GM12878 (cell line): ENCODE measurements at regions not wholly inside any gene's neighbourhood (a gene's known extent, or its start where the extent isn't known, plus 50 kb on each side); places are given as distances from the start of the nearest gene placed in this dataset.

ENCODE experiments used
- ATAC-seq: fragments of 200-7000 bp; cut with Tn5 transposase; 3 replicates; pipeline ENCODE4 v1.9.1; 2020; ENCODE audit warnings: mild to moderate bottlenecking, moderate library complexity
- BruUV-seq: library from RNA; stranded (reverse); fragments of 400-500 nt; replicated peaks from 2 replicates; lab custom pipeline; 2021; lab: Mats Ljungman, UMichigan
- CTCF ChIA-PET: fragments of 300-600 bp; sonication (Branson Sonifier 250); formaldehyde crosslinking; extraction: SDS; loops from one replicate; lab custom pipeline; 2021; ENCODE audit warnings: inconsistent platforms; lab: Yijun Ruan, JAX
- POLR2A ChIA-PET: fragments of 350-600 bp; formaldehyde crosslinking; extraction: SDS; loops from one replicate; lab custom pipeline; 2021; ENCODE audit warnings: inconsistent platforms; lab: Charles Lee
- RAD21 ChIA-PET: fragments of 300-600 bp; sonication (Branson Sonifier 250); formaldehyde crosslinking; loops from one replicate; lab custom pipeline; 2023; ENCODE audit warnings: antibody characterized with exemption; ENCODE audit not compliant: unreplicated experiment; lab: Charles Lee
- SMC1A ChIA-PET: fragments of 300-600 bp; sonication (Branson Sonifier 250); formaldehyde crosslinking; loops from one replicate; lab custom pipeline; 2023; ENCODE audit not compliant: unreplicated experiment, uncharacterized antibody; lab: Charles Lee
- DNase-seq: peaks from one replicate; pipeline ENCODE4 v3.0.0-alpha.2; 2011; ENCODE audit warnings: low read depth, low spot score
- FAIRE-seq: peaks from 3 replicates; lab custom pipeline; 2011; peaks lifted over from hg19 to GRCh38; lab: Jason Lieb, UNC
- H2AFZ ChIP-seq: 2 replicates; pipeline ENCODE4 v1.6.0; 2011; ENCODE audit warnings: low read depth, low read length, control low read depth; ENCODE audit not compliant: control insufficient read depth
- H3K27ac ChIP-seq: 2 replicates; pipeline ENCODE4 v1.5.1; 2011; ENCODE audit warnings: control low read depth; ENCODE audit not compliant: control insufficient read depth, insufficient read depth
- H3K27me3 ChIP-seq, 2 experiments: replicated peaks in 1 of 2; 2 replicates each; pipeline versions ENCODE4 v1.6.0 to v1.6.1; 2011; ENCODE audit warnings: low read length in 1 of 2; ENCODE audit not compliant: control insufficient read depth in 2 of 2, insufficient read depth in 2 of 2
- H3K36me3 ChIP-seq, 2 experiments: 2 replicates each; pipeline ENCODE4 v1.5.1; 2011; ENCODE audit warnings: low read length in 1 of 2; ENCODE audit not compliant: control insufficient read depth in 2 of 2, insufficient read depth in 2 of 2
- H3K4me1 ChIP-seq: 2 replicates; pipeline ENCODE4 v1.6.1; 2011; ENCODE audit warnings: mild to moderate bottlenecking, low read length, moderate library complexity, mixed read lengths; ENCODE audit not compliant: control insufficient read depth, insufficient read depth
- H3K4me2 ChIP-seq: 2 replicates; pipeline ENCODE4 v1.6.0; 2011; ENCODE audit warnings: control low read depth; ENCODE audit not compliant: control insufficient read depth, insufficient read depth
- H3K4me3 ChIP-seq: fragments of 200-600 bp; sonication (generic); 2 replicates; pipeline ENCODE4 v1.5.1; 2016
- H3K79me2 ChIP-seq: 2 replicates; pipeline ENCODE4 v1.6.0; 2011; ENCODE audit warnings: low read length; ENCODE audit not compliant: control insufficient read depth, insufficient read depth
- H3K9ac ChIP-seq: 2 replicates; pipeline ENCODE4 v1.8.0; 2011; ENCODE audit warnings: low read length, control low read depth, mixed read lengths; ENCODE audit not compliant: control insufficient read depth, insufficient read depth
- H3K9me3 ChIP-seq: replicated peaks from 3 replicates; pipeline ENCODE4 v1.5.1; 2011; ENCODE audit warnings: mild to moderate bottlenecking, low read length; ENCODE audit not compliant: control insufficient read depth, insufficient read depth
- H4K20me1 ChIP-seq: 2 replicates; pipeline ENCODE4 v1.6.0; 2011; ENCODE audit not compliant: control insufficient read depth, insufficient read depth
- CHD2 ChIP-seq: IDR thresholded peaks from 2 replicates; pipeline ENCODE4 v1.6.1; 2011; ENCODE audit warnings: low read depth, low read length, improper control_type of control experiment, borderline replicate concordance
- EED ChIP-seq: sonication (generic); IDR thresholded peaks from 2 replicates; pipeline ENCODE4 v1.6.1; 2016; ENCODE audit warnings: antibody characterized with exemption, low read depth
- EZH2 ChIP-seq: IDR thresholded peaks from 2 replicates; pipeline ENCODE4 v1.6.1; 2012; ENCODE audit warnings: low read depth, mild to moderate bottlenecking, control low read depth, inconsistent platforms, low read length, borderline replicate concordance; ENCODE audit not compliant: control insufficient read depth
- HSF1 ChIP-seq: fragments of 150-350 bp; IDR thresholded peaks from 2 replicates; pipeline ENCODE4 v1.6.1; 2014; ENCODE audit warnings: mild to moderate bottlenecking, low read depth, low read length
- IRF5 ChIP-seq: fragments of 450-650 bp; IDR thresholded peaks from 2 replicates; pipeline ENCODE4 v1.6.1; 2017; ENCODE audit warnings: borderline replicate concordance
- JUNB ChIP-seq: IDR thresholded peaks from 2 replicates; pipeline ENCODE4 v1.6.1; 2016; ENCODE audit warnings: antibody characterized with exemption, mild to moderate bottlenecking
- LARP7 ChIP-seq: fragments of 450-650 bp; IDR thresholded peaks from 2 replicates; pipeline ENCODE4 v1.6.1; 2017; ENCODE audit warnings: mild to moderate bottlenecking
- RAD21 ChIP-seq: IDR thresholded peaks from 2 replicates; pipeline ENCODE4 v1.6.1; 2011; ENCODE audit warnings: mild to moderate bottlenecking, low read depth, low read length, moderate library complexity; ENCODE audit not compliant: insufficient read depth
- RCOR1 ChIP-seq: conservative IDR thresholded peaks from 2 replicates; pipeline ENCODE4 v1.6.1; 2012; ENCODE audit warnings: low read depth, low read length, improper control_type of control experiment
- RUNX3 ChIP-seq: IDR thresholded peaks from 2 replicates; pipeline ENCODE4 v1.6.1; 2012; ENCODE audit warnings: low read length, inconsistent platforms
- WRNIP1 ChIP-seq: IDR thresholded peaks from 2 replicates; pipeline ENCODE4 v1.6.1; 2011; ENCODE audit warnings: low read depth, low read length, improper control_type of control experiment, borderline replicate concordance
- WGBS: methylation state at CpG from one replicate; pipeline ENCODE4 v1.1.6; 2016; ENCODE audit warnings: low lambda C conversion rate; ENCODE audit not compliant: insufficient replicate concordance, insufficient coverage; ENCODE audit errors: missing lambda C conversion rate; 5-methylcytosine and 5-hydroxymethylcytosine counted together
- in situ Hi-C: fragments of 300-500 bp; cut with MboI; formaldehyde crosslinking; loops from 9 replicates; pipeline ENCODE4 v1.14.3; 2018; ENCODE audit warnings: mixed read lengths
- intact Hi-C: fragments of 100-400 bp; cut with micrococcal nuclease; formaldehyde crosslinking; loops from one replicate; pipeline ENCODE4 v1.14.2; 2022; ENCODE audit not compliant: unreplicated experiment
- TF ChIP-seq, protein P1 (sequence below): fragments of 150-350 bp; IDR thresholded peaks from 2 replicates; pipeline ENCODE4 v1.6.1; 2016; ENCODE audit warnings: low read depth, low read length

GRCh38 chr17:72021417-72022041, 99.3 kb upstream of the SOX9 start (continued):
- TF ChIP-seq IRF5, result no peak
- TF ChIP-seq RCOR1, result no peak
- TF ChIP-seq WRNIP1, result no peak

DNA sequence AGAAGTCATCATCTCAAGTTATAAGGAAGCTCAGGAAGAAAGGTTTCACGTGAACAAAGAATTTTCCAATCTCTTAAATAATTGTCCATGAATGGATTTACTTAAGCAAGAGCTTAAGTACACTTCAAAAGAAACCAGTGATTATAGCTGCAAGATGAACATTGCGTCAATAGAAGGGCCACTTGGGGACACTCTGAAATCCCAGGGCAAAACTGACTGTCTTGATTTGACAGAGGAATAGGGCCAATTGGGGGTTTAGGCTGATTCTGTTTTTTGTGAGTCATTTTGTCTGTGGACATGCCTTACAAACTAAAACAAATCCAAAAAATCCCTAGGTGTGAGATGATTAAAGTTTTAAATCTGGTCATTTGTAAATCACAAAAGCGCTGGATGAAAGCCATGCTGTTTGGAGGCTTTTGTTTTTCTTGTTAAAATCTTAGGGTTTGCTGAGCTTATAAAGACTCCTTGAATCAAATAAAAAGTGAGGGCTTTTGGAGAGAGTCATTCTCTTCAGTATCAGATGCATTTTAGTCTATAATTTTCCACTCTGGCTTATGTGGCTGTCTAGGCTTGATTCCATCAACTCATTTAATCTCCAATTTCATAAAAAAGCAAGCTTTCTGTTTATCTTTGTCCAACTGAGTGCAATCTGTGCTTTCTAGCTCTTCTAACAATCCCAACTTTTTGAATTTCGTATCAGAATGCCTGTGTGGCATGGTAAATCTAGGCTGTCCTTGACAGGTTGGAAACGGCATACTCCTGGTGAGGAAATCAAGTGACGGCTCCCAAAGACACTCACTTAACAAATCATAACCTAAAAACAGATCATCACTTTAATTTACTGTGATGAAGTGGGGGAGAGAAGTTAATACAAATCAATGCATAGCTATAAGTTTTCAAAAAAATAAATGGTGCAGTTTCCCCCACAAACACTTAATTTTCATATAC, 98.2 kb upstream of the SOX9 start:
- peaks cover 12% of the 10 kb centered on the region for H3K9me3 ChIP-seq
- no peaks in the 10 kb centered on the region for H3K27me3 ChIP-seq
- BruUV-seq, result no TSS peak
- H3K36me3 ChIP-seq, result no peaks in the 10 kb centered on the region
- 19% methylated on average over 6 of the region's 6 CpGs for WGBS
- in situ Hi-C loops, result no loop called here
- ChIA-PET SMC1A (interaction anchor here (0.6 to 5.5 kb wide), 14 partner anchors 11 to 517 kb away, joined by 3 to 61 read pairs (median 4); no protein-coding TSS in a partner anchor), POLR2A (interaction anchor here (0.6 to 1.6 kb wide), 9 partner anchors 8 to 488 kb away, joined by 3 to 5 read pairs (median 3); no protein-coding TSS in a partner anchor), CTCF (interaction anchor here (0.8 to 6.4 kb wide), 7 partner anchors 10 to 534 kb away, joined by 3 to 41 read pairs (median 4); no protein-coding TSS in a partner anchor), RAD21 (interaction anchor here (0.5 to 2.6 kb wide), 10 partner anchors 8 to 1605 kb away, joined by 3 to 16 read pairs (median 4); partner anchors contain the start of gene SOX9)
- H3K79me2 ChIP-seq, result no peaks in the 10 kb centered on the region
- peak overlapping the region; percentile 85 for H3K27ac ChIP-seq
- no peaks in the 10 kb centered on the region for H4K20me1 ChIP-seq
- peaks cover 48% of the 10 kb centered on the region for H3K4me1 ChIP-seq
- peak overlapping the region; percentile 30; the same call in 1 of the 2 replicates for H2AFZ ChIP-seq
- DNase-seq (no peak), ATAC-seq (peak; percentile 19), FAIRE-seq (no peak)
- peak overlapping the region; percentile 51; the same call in 1 of the 2 replicates for H3K9ac ChIP-seq
- H3K4me3 ChIP-seq, result no peak overlapping the region
- intact Hi-C loops, result loop anchor here (10.0 kb wide), 1 partner anchor 258 kb away; no protein-coding TSS in a partner anchor
- peak overlapping the region; percentile 61 for H3K4me2 ChIP-seq
- no peak for TF ChIP-seq RAD21
- TF ChIP-seq CHD2, result no peak
- peak; percentile 12; the same call in 1 of the 2 replicates for TF ChIP-seq EED
- TF ChIP-seq EZH2, result no peak
- TF ChIP-seq HSF1, result no peak
- TF ChIP-seq LARP7, result no peak
- TF ChIP-seq, protein P1, sequence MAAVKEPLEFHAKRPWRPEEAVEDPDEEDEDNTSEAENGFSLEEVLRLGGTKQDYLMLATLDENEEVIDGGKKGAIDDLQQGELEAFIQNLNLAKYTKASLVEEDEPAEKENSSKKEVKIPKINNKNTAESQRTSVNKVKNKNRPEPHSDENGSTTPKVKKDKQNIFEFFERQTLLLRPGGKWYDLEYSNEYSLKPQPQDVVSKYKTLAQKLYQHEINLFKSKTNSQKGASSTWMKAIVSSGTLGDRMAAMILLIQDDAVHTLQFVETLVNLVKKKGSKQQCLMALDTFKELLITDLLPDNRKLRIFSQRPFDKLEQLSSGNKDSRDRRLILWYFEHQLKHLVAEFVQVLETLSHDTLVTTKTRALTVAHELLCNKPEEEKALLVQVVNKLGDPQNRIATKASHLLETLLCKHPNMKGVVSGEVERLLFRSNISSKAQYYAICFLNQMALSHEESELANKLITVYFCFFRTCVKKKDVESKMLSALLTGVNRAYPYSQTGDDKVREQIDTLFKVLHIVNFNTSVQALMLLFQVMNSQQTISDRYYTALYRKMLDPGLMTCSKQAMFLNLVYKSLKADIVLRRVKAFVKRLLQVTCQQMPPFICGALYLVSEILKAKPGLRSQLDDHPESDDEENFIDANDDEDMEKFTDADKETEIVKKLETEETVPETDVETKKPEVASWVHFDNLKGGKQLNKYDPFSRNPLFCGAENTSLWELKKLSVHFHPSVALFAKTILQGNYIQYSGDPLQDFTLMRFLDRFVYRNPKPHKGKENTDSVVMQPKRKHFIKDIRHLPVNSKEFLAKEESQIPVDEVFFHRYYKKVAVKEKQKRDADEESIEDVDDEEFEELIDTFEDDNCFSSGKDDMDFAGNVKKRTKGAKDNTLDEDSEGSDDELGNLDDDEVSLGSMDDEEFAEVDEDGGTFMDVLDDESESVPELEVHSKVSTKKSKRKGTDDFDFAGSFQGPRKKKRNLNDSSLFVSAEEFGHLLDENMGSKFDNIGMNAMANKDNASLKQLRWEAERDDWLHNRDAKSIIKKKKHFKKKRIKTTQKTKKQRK, result no peak
- 0 out of 2 replicates have a peak, but pooled peaks have one; percentile 4 for TF ChIP-seq RUNX3
- TF ChIP-seq JUNB, result peak; percentile 29; the same call in 1 of the 2 replicates
